DMS79 (cell line): ENCODE measurements at regions not wholly inside any gene's neighbourhood (a gene's known extent, or its start where the extent isn't known, plus 50 kb on each side); places are given as distances from the start of the nearest gene placed in this dataset.
"Not testable (repeated sequence)": the region's sequence is repeated elsewhere in the genome, so short reads cannot be mapped to it uniquely, and the experiment has no call there.

Experiments used
- DNase-seq: peaks from one replicate; lab custom pipeline; 2025; lab: John Stamatoyannopoulos, UW

DNA sequence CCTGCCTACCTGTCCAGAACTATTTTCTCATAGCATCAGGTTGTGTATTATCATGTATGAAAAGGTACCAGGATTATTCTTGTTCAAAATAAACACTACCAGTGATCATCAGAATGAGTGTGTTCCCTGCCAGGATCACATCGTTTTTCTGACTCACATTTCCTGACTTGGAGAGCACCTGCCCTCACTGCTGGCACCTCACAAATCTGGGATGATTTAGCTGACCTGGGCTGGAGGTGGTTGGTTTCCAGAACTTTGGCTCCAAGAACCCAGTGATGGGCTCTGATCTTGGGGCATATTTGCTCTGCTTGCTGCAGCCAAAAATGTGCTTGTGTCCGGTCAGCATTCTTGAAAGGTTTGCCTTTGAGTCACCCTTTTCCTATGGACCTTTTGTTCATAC is 836.3 kb upstream of the ACVR2A start:
- no peak for DNase-seq

- no peak for DNase-seq
Observed at GRCh38 chr2:147006736-147007141, 838.1 kb upstream of the ACVR2A start.

- no peak for DNase-seq
Observed at GRCh38 chr2:147003081-147003480, 841.7 kb upstream of the ACVR2A start.

- DNase-seq = no peak
Observed at GRCh38 chr2:147002256-147002655, 842.6 kb upstream of the ACVR2A start.

GRCh38 chr2:147001061-147001460 is 843.8 kb upstream of the ACVR2A start:
- no peak for DNase-seq

GRCh38 chr2:147000151-147000550 is 844.7 kb upstream of the ACVR2A start:
- DNase-seq = peak; percentile 17

DNA sequence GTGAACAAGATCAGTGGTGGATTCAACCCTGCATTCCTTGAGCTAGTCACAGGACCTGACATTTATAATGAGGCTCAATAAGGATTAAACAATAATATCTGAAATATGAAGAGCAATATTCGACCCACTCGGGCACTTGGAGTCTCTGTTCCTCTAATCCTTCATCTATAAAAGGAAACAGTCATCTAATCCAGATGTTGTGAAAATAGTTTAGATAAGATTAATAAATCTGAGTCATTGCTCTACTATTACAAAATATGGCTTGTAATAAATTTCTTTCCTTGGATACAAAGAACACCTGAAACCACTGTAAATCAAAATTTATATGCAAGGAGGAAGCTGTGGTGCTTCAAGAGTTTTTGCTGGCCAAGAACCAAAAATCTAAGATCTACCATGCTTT is 846.9 kb upstream of the ACVR2A start:
- no peak for DNase-seq

GRCh38 chr2:146997488-146997887 is 847.3 kb upstream of the ACVR2A start:
- DNase-seq = peak; percentile 76

DNA sequence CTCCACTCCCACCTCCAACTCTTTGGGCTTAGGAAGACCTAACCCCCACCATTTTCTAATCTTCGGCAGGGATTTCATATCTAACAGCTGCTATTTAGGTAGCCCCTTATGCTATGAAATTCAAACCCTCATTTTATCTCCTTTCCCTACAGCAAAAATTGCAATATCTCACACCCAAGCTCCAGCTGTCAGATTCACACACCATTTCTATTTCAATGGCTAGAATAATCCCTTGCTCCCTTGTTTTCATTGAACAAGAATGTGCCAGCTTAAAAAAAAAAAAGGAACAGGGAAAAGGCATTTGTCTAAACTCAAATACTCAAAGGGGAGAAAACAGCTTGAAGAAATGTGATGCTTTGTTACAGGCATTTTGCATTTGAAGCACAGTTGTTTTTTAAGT is 850.6 kb upstream of the ACVR2A start:
- no peak for DNase-seq

DNA sequence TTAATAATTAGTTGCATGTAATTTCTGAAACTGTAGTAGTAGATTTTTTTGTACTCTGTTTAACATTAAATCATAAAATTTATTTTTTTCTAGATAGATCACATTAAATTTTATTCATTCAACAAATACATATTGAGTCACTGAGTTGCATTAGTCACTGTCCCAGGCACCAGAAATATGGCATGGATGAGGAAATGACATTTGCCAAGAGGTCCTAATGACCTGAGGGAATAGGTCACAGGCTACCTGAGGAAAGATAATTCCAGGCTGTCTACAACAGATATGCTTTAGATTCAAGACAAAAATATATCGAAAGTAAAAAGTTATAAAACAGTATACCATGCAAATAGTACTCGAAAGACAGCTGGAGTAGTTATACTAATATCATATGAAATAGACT is 852.4 kb upstream of the ACVR2A start:
- DNase-seq = no peak

DNA sequence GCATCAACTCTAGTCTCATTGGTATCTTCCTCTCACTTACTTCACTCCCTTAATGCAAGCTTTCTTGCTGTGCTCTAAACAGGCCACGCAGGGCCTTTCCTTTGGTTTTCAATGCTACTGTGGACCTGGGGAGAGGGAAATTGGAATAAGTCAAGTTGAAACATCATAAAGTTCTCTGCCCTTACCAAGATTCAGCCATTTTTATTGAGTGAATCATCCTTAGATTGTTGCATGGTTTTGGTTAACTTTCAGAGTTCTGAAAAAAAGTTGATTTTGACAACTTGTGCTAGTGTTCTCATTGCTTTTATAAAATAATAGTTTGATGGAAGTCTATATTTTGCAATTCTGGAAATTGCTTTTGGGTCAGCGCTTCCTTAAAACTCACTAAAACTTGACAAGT is 852.8 kb upstream of the ACVR2A start:
- no peak for DNase-seq

GRCh38 chr2:146990311-146991054 is 854.3 kb upstream of the ACVR2A start:
- no peak for DNase-seq

- no peak for DNase-seq
Observed at GRCh38 chr2:146989741-146990140, 855.1 kb upstream of the ACVR2A start.

- DNase-seq = no peak
Observed at GRCh38 chr2:146987996-146988395, 856.8 kb upstream of the ACVR2A start.

- no peak for DNase-seq
Observed at GRCh38 chr2:146986161-146986560, 858.7 kb upstream of the ACVR2A start.

DNA sequence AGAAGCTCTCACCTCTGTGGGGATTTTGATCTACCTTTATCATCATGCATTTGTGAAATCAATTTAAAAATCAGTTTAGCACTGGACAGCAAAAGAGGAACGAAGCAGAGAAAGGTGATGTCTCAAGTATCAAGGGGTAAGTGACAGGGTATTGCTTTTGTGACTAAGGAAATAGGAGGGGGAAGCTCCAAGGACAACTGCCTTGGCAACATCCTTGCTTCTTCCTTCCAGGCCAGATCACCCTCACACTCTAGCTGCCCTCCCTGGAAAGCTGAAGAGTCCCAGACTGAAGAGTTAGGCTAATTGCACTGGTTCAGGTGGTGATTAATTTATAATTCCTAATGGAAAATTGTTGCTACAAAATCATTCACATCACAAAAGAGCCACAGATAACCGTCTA is 859.1 kb upstream of the ACVR2A start:
- DNase-seq = no peak

DNA sequence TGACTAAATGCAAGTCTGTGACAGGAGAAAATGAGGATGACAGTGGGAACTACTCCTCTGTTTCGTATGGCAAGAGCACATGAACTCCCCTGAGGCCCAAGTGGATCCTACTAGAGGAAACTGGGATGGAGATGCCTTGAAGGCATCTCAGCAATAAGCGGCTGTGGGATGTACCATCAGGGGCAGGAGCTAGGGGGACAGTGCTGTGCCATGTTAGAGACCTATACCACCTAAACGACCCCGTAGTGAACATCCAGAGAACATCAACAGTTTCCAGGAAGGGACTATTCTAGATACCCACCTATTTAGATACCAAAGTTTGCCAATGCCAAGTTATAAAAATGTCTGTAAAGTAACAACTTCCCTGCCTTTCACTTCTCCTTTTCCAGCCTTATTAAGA is 860.8 kb upstream of the ACVR2A start:
- no peak for DNase-seq

DNA sequence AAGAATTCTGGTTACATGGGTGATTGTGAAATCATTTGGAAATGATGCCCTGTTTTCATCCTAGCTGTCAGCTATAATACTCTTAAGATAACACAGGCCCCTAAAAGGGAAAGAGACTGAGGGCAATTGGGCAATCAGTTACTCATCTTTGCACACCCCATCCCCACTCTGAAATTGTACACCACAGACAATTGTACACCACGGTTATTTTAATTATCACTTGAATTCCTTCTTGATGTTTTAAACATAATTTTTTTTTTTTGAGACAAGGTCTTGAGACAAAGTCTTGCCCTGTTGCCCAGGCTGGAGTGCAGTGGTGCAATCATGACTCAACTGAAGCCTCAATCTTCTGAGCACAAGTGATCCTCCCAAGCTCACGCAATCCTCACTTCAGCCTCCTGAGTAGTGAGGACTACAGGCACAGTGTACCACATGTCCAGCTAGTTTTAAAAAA is 862.4 kb upstream of the ACVR2A start:
- DNase-seq = no peak

- DNase-seq = no peak
Observed at GRCh38 chr2:146981921-146982320, 862.9 kb upstream of the ACVR2A start.

GRCh38 chr2:146979746-146980145 is 865.1 kb upstream of the ACVR2A start:
- DNase-seq = no peak

- DNase-seq = no peak
Observed at GRCh38 chr2:146978577-146979555, 866.0 kb upstream of the ACVR2A start.

DNA sequence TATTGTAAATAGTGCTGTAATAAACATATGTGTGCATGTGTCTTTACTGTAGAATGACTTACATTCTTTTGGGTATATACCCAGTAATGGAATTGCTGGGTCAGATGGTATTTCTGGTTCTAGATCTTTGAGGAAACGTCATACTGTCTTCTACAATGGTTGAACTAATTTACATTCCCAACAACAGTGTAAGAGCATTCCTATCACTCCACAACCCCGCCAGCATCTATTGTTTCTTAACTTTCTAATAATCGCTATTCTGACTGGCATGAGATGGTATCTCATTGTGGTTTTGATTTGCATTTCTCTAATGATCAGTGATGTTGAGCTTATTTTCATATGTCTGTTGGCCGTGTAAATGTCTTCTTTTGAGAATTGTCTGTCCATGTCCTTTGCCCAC is 873.8 kb upstream of the ACVR2A start:
- DNase-seq = not testable (repeated sequence)

DNA sequence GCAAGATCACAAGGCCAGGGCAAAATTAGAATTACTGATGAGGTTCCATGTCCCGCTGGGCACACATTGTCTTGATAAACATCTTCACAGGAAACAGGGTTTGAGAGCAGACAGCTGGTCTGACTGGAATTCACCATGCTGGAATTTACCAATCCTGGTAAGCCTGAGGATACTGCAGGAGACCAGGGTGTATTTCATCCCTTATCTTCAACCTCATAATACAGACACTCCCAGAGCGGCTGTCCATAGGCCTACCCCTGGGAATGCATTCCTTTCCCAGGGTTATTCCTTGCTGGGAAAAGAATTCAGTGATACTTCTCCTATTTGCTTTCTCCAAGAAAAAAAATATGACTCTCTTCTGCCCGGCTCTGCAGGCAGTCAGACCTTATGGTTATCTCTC is 875.1 kb upstream of the ACVR2A start:
- not testable (repeated sequence) for DNase-seq
